ENCODE measurements at regions not wholly inside any gene's neighbourhood (a gene's known extent, or its start where the extent isn't known, plus 50 kb on each side); places are given as distances from the start of the nearest gene placed in this dataset.

DNA sequence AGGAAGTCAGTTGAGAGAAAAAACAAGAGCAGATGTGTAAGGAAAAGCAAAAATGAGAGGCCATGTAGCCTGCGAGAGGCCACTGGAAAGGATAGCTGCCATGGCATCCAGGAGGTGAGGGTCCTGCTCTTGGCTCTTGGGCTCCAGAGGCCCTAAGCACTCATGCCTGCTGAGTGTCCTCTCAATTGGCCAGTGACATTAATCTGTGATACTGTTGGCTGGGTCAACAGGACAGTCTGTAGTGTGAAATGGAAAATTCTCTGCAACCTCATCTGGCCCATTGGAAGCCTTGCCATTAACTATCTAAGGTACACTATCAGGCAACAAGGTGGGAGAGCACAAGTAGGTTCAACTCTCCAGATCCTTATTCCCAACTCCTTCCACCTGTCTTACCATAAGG lies 180.9 kb downstream of the LY86 start:
- H3K36me3 ChIP-seq (replicated peaks; ENCODE audit: insufficient read depth, low read depth), result no peaks in the 10 kb centered on the region
- DNase-seq (ENCODE audit: low spot score), result no peak
- H3K9me2 ChIP-seq (replicated peaks; ENCODE audit: insufficient read depth), result no peaks in the 10 kb centered on the region
- H3K4me2 ChIP-seq, result no peak overlapping the region
- TF ChIP-seq EZH2phosphoT487 (IDR thresholded peaks at IDR 0.05; ENCODE audit: low read depth, severe bottlenecking, unreplicated experiment), result no peak
- TF ChIP-seq, protein P1, sequence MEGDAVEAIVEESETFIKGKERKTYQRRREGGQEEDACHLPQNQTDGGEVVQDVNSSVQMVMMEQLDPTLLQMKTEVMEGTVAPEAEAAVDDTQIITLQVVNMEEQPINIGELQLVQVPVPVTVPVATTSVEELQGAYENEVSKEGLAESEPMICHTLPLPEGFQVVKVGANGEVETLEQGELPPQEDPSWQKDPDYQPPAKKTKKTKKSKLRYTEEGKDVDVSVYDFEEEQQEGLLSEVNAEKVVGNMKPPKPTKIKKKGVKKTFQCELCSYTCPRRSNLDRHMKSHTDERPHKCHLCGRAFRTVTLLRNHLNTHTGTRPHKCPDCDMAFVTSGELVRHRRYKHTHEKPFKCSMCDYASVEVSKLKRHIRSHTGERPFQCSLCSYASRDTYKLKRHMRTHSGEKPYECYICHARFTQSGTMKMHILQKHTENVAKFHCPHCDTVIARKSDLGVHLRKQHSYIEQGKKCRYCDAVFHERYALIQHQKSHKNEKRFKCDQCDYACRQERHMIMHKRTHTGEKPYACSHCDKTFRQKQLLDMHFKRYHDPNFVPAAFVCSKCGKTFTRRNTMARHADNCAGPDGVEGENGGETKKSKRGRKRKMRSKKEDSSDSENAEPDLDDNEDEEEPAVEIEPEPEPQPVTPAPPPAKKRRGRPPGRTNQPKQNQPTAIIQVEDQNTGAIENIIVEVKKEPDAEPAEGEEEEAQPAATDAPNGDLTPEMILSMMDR (IDR thresholded peaks at IDR 0.05; ENCODE audit: poor library complexity), result no peak
- no peak for TF ChIP-seq EZH2 (IDR thresholded peaks at IDR 0.05; ENCODE audit: borderline replicate concordance)
- WGBS (ENCODE audit: low lambda C conversion rate, missing lambda C conversion rate), result 100% methylated on average over 1 of the region's 1 CpG
- H3K79me2 ChIP-seq, result no peaks in the 10 kb centered on the region
- no peaks in the 10 kb centered on the region for H3K4me1 ChIP-seq (ENCODE audit: insufficient read depth)
- H3K27me3 ChIP-seq, result no peaks in the 10 kb centered on the region
- H3K9me3 ChIP-seq (ENCODE audit: low read depth), result no peaks in the 10 kb centered on the region
- no peak overlapping the region for H2AFZ ChIP-seq
- no peak overlapping the region for H3K27ac ChIP-seq
- H4K20me1 ChIP-seq (ENCODE audit: insufficient read depth, poor library complexity, severe bottlenecking), result no peaks in the 10 kb centered on the region
- H3K4me3 ChIP-seq, result no peak overlapping the region

DNA sequence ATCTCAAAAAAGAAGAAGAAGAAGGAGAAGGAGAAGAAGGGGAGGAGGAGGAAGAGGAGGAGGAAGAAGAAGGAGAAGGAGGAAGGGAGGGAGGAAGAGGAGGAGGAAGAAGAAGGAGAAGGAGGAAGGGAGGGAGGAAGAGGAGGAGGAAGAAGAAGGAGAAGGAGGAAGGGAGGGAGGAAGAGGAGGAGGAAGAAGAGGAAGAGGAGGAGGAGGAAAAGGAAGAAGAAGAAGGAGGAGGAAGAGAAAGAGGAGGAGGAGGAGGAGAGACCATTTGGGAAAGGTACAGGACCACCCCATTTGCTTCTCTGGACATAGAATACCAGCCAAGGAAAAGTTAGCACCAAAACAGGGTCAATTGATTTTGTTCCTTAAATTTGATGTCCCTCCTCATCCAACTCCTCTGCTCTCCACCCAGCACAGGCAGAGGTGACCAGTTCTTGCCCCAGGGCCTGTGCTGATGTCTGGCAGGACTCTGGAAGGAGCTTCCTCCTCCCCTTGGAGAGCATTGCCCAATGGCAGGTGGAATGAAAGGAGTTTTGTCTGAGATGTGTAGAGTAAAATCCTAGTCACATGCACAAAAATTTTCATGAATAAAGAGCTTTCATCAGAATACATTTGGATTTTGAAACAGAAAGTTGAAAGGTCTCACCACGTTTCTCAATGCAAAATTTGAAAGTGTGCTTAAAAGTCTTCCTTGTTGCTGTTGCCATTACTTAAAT lies 182.9 kb downstream of the LY86 start:
- Histone ChIP-seq H3K4me2 (no peak overlapping the region), H3K9me2 (replicated peaks; ENCODE audit: insufficient read depth) (no peaks in the 10 kb centered on the region), H4K20me1 (ENCODE audit: insufficient read depth, poor library complexity, severe bottlenecking) (no peaks in the 10 kb centered on the region), H3K27ac (no peak overlapping the region), H3K9me3 (ENCODE audit: low read depth) (no peaks in the 10 kb centered on the region), H3K79me2 (no peaks in the 10 kb centered on the region), H2AFZ (no peak overlapping the region), H3K4me3 (no peak overlapping the region), H3K36me3 (replicated peaks; ENCODE audit: insufficient read depth, low read depth) (no peaks in the 10 kb centered on the region), H3K4me1 (ENCODE audit: insufficient read depth) (no peaks in the 10 kb centered on the region), H3K27me3 (no peaks in the 10 kb centered on the region)
- WGBS (ENCODE audit: low lambda C conversion rate, missing lambda C conversion rate), result 85% methylated on average over 1 of the region's 1 CpG
- DNase-seq (ENCODE audit: low spot score), result no peak
- TF ChIP-seq, protein P1 (IDR thresholded peaks at IDR 0.05; ENCODE audit: poor library complexity), result no peak
- no peak for TF ChIP-seq EZH2 (IDR thresholded peaks at IDR 0.05; ENCODE audit: borderline replicate concordance)
- no peak for TF ChIP-seq EZH2phosphoT487 (IDR thresholded peaks at IDR 0.05; ENCODE audit: low read depth, severe bottlenecking, unreplicated experiment)

DNA sequence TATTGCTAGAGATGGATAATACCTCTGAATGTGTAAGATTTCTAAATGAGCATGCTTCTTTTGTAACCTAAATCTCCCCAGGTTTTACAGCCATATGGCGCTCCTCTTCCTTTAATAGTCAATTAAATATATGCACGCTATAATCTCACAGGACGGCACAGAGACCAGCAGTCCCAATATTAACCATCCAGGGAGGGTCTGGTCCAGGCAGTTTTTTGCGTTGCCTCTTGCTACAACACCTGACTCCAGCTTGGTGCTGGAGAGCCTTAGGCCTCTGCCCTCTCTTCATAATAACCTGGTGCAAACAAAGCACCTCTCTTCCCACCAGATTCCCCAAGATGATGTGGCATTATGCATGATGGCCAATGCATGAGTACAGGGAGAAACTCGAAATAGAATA lies 183.4 kb downstream of the LY86 start:
- Histone ChIP-seq H3K4me1 (ENCODE audit: insufficient read depth) (no peaks in the 10 kb centered on the region), H3K27ac (no peak overlapping the region), H3K4me2 (no peak overlapping the region), H3K27me3 (no peaks in the 10 kb centered on the region), H2AFZ (no peak overlapping the region), H3K4me3 (no peak overlapping the region), H4K20me1 (ENCODE audit: insufficient read depth, poor library complexity, severe bottlenecking) (no peaks in the 10 kb centered on the region), H3K9me3 (ENCODE audit: low read depth) (no peaks in the 10 kb centered on the region), H3K36me3 (replicated peaks; ENCODE audit: insufficient read depth, low read depth) (no peaks in the 10 kb centered on the region), H3K79me2 (no peaks in the 10 kb centered on the region), H3K9me2 (replicated peaks; ENCODE audit: insufficient read depth) (no peaks in the 10 kb centered on the region)
- TF ChIP-seq EZH2phosphoT487 (IDR thresholded peaks at IDR 0.05; ENCODE audit: low read depth, severe bottlenecking, unreplicated experiment), result no peak
- TF ChIP-seq EZH2 (IDR thresholded peaks at IDR 0.05; ENCODE audit: borderline replicate concordance), result no peak
- TF ChIP-seq, protein P1 (IDR thresholded peaks at IDR 0.05; ENCODE audit: poor library complexity), result no peak
- WGBS (ENCODE audit: low lambda C conversion rate, missing lambda C conversion rate), result 87% methylated on average over 5 of the region's 5 CpGs
- no peak for DNase-seq (ENCODE audit: low spot score)
